ENCODE measurements at regions not wholly inside any gene's neighbourhood (a gene's known extent, or its start where the extent isn't known, plus 50 kb on each side); places are given as distances from the start of the nearest gene placed in this dataset.

GRCh38 chr10:25102147-25102822 lies 72.5 kb upstream of the GPR158 start:
- H2BK120ac ChIP-seq (replicated peaks; ENCODE audit: low read depth, low read length) = no peak overlapping the region
- H3K23ac ChIP-seq (ENCODE audit: insufficient read length) = no peak overlapping the region
- H3K56ac ChIP-seq (replicated peaks; ENCODE audit: insufficient read length, low read depth, low read length) = no peak overlapping the region
- H3K4me2 ChIP-seq (ENCODE audit: insufficient read depth in 1 of 2, low read depth in 2 of 2, low read length in 2 of 2) = no peak overlapping the region
- WGBS, 2 experiments (ENCODE audit: extremely low coverage in 1 of 2, insufficient coverage in 1 of 2, insufficient read length in 1 of 2, insufficient replicate concordance in 2 of 2, low coverage in 1 of 2, low lambda C conversion rate in 2 of 2, missing lambda C conversion rate in 1 of 2) = 87% methylated on average over 9 of the region's 9 CpGs; no CpG with 5 or more reads in 1 of the 2 experiments
- H3K36me3 ChIP-seq (ENCODE audit: control insufficient read depth in 2 of 4, insufficient read depth in 4 of 4, low read length in 3 of 4) = no peaks in the 10 kb centered on the region
- no peak overlapping the region for H3K4ac ChIP-seq (replicated peaks; ENCODE audit: insufficient read length, low read depth, low read length)
- no peaks in the 10 kb centered on the region for H3K23me2 ChIP-seq (ENCODE audit: low read depth, low read length)
- H3K14ac ChIP-seq (ENCODE audit: insufficient read length) = no peak overlapping the region
- H3K9ac ChIP-seq (replicated peaks in 1 of 4; ENCODE audit: extremely low read depth in 1 of 4, low read depth in 3 of 4, low read length in 3 of 4) = no peak overlapping the region
- H2BK12ac ChIP-seq (ENCODE audit: low read depth, low read length) = no peak overlapping the region
- H3K9me3 ChIP-seq (ENCODE audit: insufficient read depth in 2 of 2, low read depth in 1 of 2, low read length in 1 of 2) = no peaks in the 10 kb centered on the region
- H2AFZ ChIP-seq (ENCODE audit: low read length) = no peak overlapping the region
- no peak overlapping the region for H3K18ac ChIP-seq (ENCODE audit: extremely low read depth, low read length)
- no peaks in the 10 kb centered on the region for H3K79me1 ChIP-seq (ENCODE audit: low read depth, low read length)
- no peak overlapping the region for H3K27ac ChIP-seq (ENCODE audit: low read depth, low read length)
- no peak for DNase-seq (ENCODE audit: low read depth in 1 of 2, low spot score in 2 of 2)
- no peak overlapping the region for H4K8ac ChIP-seq (ENCODE audit: extremely low read depth, insufficient read depth, low read length)
- CTCF ChIA-PET (ENCODE audit: partially characterized antibody) = interaction anchor here (0.6 to 3.3 kb wide), 4 partner anchors 10 to 140 kb away, joined by 3 to 20 read pairs (median 3); no protein-coding TSS in a partner anchor
- H3K79me2 ChIP-seq (ENCODE audit: control insufficient read depth in 1 of 2, insufficient read depth in 2 of 2, low read length in 2 of 2) = no peaks in the 10 kb centered on the region
- no peak overlapping the region for H2AK5ac ChIP-seq (ENCODE audit: low read depth, low read length)
- POLR2A ChIA-PET (ENCODE audit: partially characterized antibody) = no interaction called here
- no peak overlapping the region for H2BK15ac ChIP-seq (ENCODE audit: low read length)
- no peak overlapping the region for H4K91ac ChIP-seq (replicated peaks; ENCODE audit: insufficient read length, low read length)
- H4K5ac ChIP-seq (ENCODE audit: insufficient read length, low read depth, low read length) = no peak overlapping the region
- TF ChIP-seq NANOG (IDR thresholded peaks at IDR 0.05; ENCODE audit: insufficient read depth, low read depth, low read length, poor library complexity, severe bottlenecking) = no peak
- H2BK20ac ChIP-seq (ENCODE audit: low read length) = no peak overlapping the region
- no peak overlapping the region for H3K4me3 ChIP-seq (ENCODE audit: extremely low read depth in 1 of 4, insufficient read depth in 2 of 4, low read depth in 3 of 4, low read length in 4 of 4)
- peaks cover 2 to 16% (median 5%) of the 10 kb centered on the region in 4 experiments; a peak in 4 of 7 replicates for H3K4me1 ChIP-seq (replicated peaks in 1 of 4; ENCODE audit: control insufficient read depth in 3 of 4, insufficient read depth in 4 of 4, low read length in 3 of 4)
- no peak overlapping the region for H2BK5ac ChIP-seq (ENCODE audit: low read depth, low read length)
- no peak for FAIRE-seq
- no peaks in the 10 kb centered on the region for H4K20me1 ChIP-seq (replicated peaks in 1 of 2; ENCODE audit: control insufficient read depth in 1 of 2, insufficient read depth in 2 of 2, low read length in 2 of 2)
- H3K27me3 ChIP-seq (replicated peaks in 1 of 4; ENCODE audit: control insufficient read depth in 3 of 4, extremely low read depth in 1 of 4, insufficient read depth in 3 of 4, low read length in 3 of 4) = peaks cover 0 to 2% (median 0%) of the 10 kb centered on the region in 4 experiments; a peak in 1 of 7 replicates

All from H1 (cell line).